ENCODE measurements at regions not wholly inside any gene's neighbourhood (a gene's known extent, or its start where the extent isn't known, plus 50 kb on each side); places are given as distances from the start of the nearest gene placed in this dataset.

- Mint-ChIP-seq H3K27ac (no peak overlapping the region), H3K27me3 (no peaks in the 10 kb centered on the region), H3K4me3 (no peak overlapping the region), H3K9me3 (ENCODE audit: low read depth) (peaks cover 12% of the 10 kb centered on the region), H3K4me1 (no peaks in the 10 kb centered on the region), H3K36me3 (ENCODE audit: low read depth) (no peaks in the 10 kb centered on the region)
- no peak for DNase-seq
- no peak for ATAC-seq
- intact Hi-C loops (cut with DNase I, micrococcal nuclease), result no loop called here
- ChIA-PET CTCF (no interaction called here), POLR2A (no interaction called here)
These were observed 502.3 kb upstream of the ADAMTS9 start for GRCh38 chr3:65190111-65190510.

- DNase-seq, result no peak
- intact Hi-C loops (cut with DNase I, micrococcal nuclease), result no loop called here
- ChIA-PET POLR2A (no interaction called here), CTCF (no interaction called here)
- Mint-ChIP-seq H3K36me3 (ENCODE audit: low read depth) (no peaks in the 10 kb centered on the region), H3K4me3 (no peak overlapping the region), H3K4me1 (no peaks in the 10 kb centered on the region), H3K9me3 (ENCODE audit: low read depth) (peaks cover 10% of the 10 kb centered on the region), H3K27me3 (no peaks in the 10 kb centered on the region), H3K27ac (no peak overlapping the region)
- no peak for ATAC-seq
These were observed 498.5 kb upstream of the ADAMTS9 start for GRCh38 chr3:65186268-65186667.

- no peaks in the 10 kb centered on the region for H3K36me3 Mint-ChIP-seq (ENCODE audit: low read depth)
- intact Hi-C loops (cut with DNase I, micrococcal nuclease), result no loop called here
- peaks cover 4% of the 10 kb centered on the region for H3K9me3 Mint-ChIP-seq (ENCODE audit: low read depth)
- ATAC-seq (no peak), DNase-seq (no peak)
- H3K27me3 Mint-ChIP-seq, result no peaks in the 10 kb centered on the region
- H3K27ac Mint-ChIP-seq, result no peak overlapping the region
- no peak overlapping the region for H3K4me3 Mint-ChIP-seq
- CTCF ChIA-PET, result no interaction called here
- POLR2A ChIA-PET, result no interaction called here
- no peaks in the 10 kb centered on the region for H3K4me1 Mint-ChIP-seq
These were observed 494.9 kb upstream of the ADAMTS9 start for GRCh38 chr3:65182682-65183081.

- ChIA-PET CTCF (no interaction called here), POLR2A (no interaction called here)
- H3K27me3 Mint-ChIP-seq, result no peaks in the 10 kb centered on the region
- H3K9me3 Mint-ChIP-seq (ENCODE audit: low read depth), result peaks cover 4% of the 10 kb centered on the region
- no peaks in the 10 kb centered on the region for H3K4me1 Mint-ChIP-seq
- no peak overlapping the region for H3K4me3 Mint-ChIP-seq
- intact Hi-C loops (cut with DNase I, micrococcal nuclease), result no loop called here
- ATAC-seq, result no peak
- H3K36me3 Mint-ChIP-seq (ENCODE audit: low read depth), result no peaks in the 10 kb centered on the region
- no peak for DNase-seq
- H3K27ac Mint-ChIP-seq, result no peak overlapping the region
These were observed 494.3 kb upstream of the ADAMTS9 start for GRCh38 chr3:65182085-65182484.

- POLR2A ChIA-PET, result no interaction called here
- no peak for DNase-seq
- Mint-ChIP-seq H3K27ac (no peak overlapping the region), H3K27me3 (no peaks in the 10 kb centered on the region), H3K9me3 (ENCODE audit: low read depth) (no peaks in the 10 kb centered on the region), H3K4me1 (no peaks in the 10 kb centered on the region), H3K36me3 (ENCODE audit: low read depth) (no peaks in the 10 kb centered on the region), H3K4me3 (no peak overlapping the region)
- CTCF ChIA-PET, result no interaction called here
- no peak for ATAC-seq
- intact Hi-C loops (cut with DNase I, micrococcal nuclease), result no loop called here
These were observed 493.6 kb upstream of the ADAMTS9 start for GRCh38 chr3:65181391-65181871.

GRCh38 chr3:65178703-65179102 lies 490.9 kb upstream of the ADAMTS9 start:
- ATAC-seq (no peak), DNase-seq (no peak)
- CTCF ChIA-PET, result interaction anchor here (0.8 kb wide), 1 partner anchor 16 kb away, joined by 5 read pairs; no protein-coding TSS in a partner anchor
- Mint-ChIP-seq H3K36me3 (ENCODE audit: low read depth) (no peaks in the 10 kb centered on the region), H3K27ac (no peak overlapping the region), H3K9me3 (ENCODE audit: low read depth) (peaks cover 4% of the 10 kb centered on the region), H3K4me1 (no peaks in the 10 kb centered on the region), H3K27me3 (no peaks in the 10 kb centered on the region), H3K4me3 (no peak overlapping the region)
- intact Hi-C loops (cut with DNase I, micrococcal nuclease), result no loop called here
- POLR2A ChIA-PET, result no interaction called here

GRCh38 chr3:65177960-65178376 lies 490.2 kb upstream of the ADAMTS9 start:
- Mint-ChIP-seq H3K4me3 (no peak overlapping the region), H3K36me3 (ENCODE audit: low read depth) (no peaks in the 10 kb centered on the region), H3K9me3 (ENCODE audit: low read depth) (peaks cover 4% of the 10 kb centered on the region), H3K27me3 (no peaks in the 10 kb centered on the region), H3K27ac (no peak overlapping the region), H3K4me1 (no peaks in the 10 kb centered on the region)
- ATAC-seq, result no peak
- intact Hi-C loops (cut with DNase I, micrococcal nuclease), result no loop called here
- POLR2A ChIA-PET, result no interaction called here
- CTCF ChIA-PET, result no interaction called here
- DNase-seq, result no peak

- ATAC-seq (no peak), DNase-seq (no peak)
- peaks cover 8% of the 10 kb centered on the region for H3K9me3 Mint-ChIP-seq (ENCODE audit: low read depth)
- H3K27ac Mint-ChIP-seq, result no peak overlapping the region
- POLR2A ChIA-PET, result no interaction called here
- CTCF ChIA-PET, result interaction anchor here (0.9 kb wide), 1 partner anchor 1766 kb away, joined by 3 read pairs; no protein-coding TSS in a partner anchor
- H3K4me3 Mint-ChIP-seq, result no peak overlapping the region
- intact Hi-C loops (cut with DNase I, micrococcal nuclease), result no loop called here
- peaks cover 3% of the 10 kb centered on the region for H3K27me3 Mint-ChIP-seq
- H3K4me1 Mint-ChIP-seq, result no peaks in the 10 kb centered on the region
- no peaks in the 10 kb centered on the region for H3K36me3 Mint-ChIP-seq (ENCODE audit: low read depth)
These were observed 486.9 kb upstream of the ADAMTS9 start for GRCh38 chr3:65174713-65175112.

- no peaks in the 10 kb centered on the region for H3K4me1 Mint-ChIP-seq
- DNase-seq (no peak), ATAC-seq (no peak)
- ChIA-PET POLR2A (no interaction called here), CTCF (interaction anchor here (0.9 kb wide), 1 partner anchor 1766 kb away, joined by 3 read pairs; no protein-coding TSS in a partner anchor)
- H3K4me3 Mint-ChIP-seq, result no peak overlapping the region
- H3K27ac Mint-ChIP-seq, result no peak overlapping the region
- H3K9me3 Mint-ChIP-seq (ENCODE audit: low read depth), result peaks cover 8% of the 10 kb centered on the region
- H3K36me3 Mint-ChIP-seq (ENCODE audit: low read depth), result no peaks in the 10 kb centered on the region
- H3K27me3 Mint-ChIP-seq, result peaks cover 3% of the 10 kb centered on the region
- intact Hi-C loops (cut with DNase I, micrococcal nuclease), result no loop called here
These were observed 486.0 kb upstream of the ADAMTS9 start for GRCh38 chr3:65173841-65174240.

GRCh38 chr3:65172209-65172608 lies 484.4 kb upstream of the ADAMTS9 start:
- DNase-seq (no peak), ATAC-seq (no peak)
- H3K27ac Mint-ChIP-seq, result no peak overlapping the region
- ChIA-PET POLR2A (no interaction called here), CTCF (no interaction called here)
- no peaks in the 10 kb centered on the region for H3K4me1 Mint-ChIP-seq
- H3K4me3 Mint-ChIP-seq, result no peak overlapping the region
- no peaks in the 10 kb centered on the region for H3K36me3 Mint-ChIP-seq (ENCODE audit: low read depth)
- peaks cover 3% of the 10 kb centered on the region for H3K27me3 Mint-ChIP-seq
- intact Hi-C loops (cut with DNase I, micrococcal nuclease), result no loop called here
- peaks cover 11% of the 10 kb centered on the region for H3K9me3 Mint-ChIP-seq (ENCODE audit: low read depth)

GRCh38 chr3:65170390-65171042 lies 482.7 kb upstream of the ADAMTS9 start:
- DNase-seq (no peak), ATAC-seq (no peak)
- intact Hi-C loops (cut with DNase I, micrococcal nuclease), result no loop called here
- Mint-ChIP-seq H3K27me3 (peaks cover 3% of the 10 kb centered on the region), H3K36me3 (ENCODE audit: low read depth) (no peaks in the 10 kb centered on the region), H3K27ac (no peak overlapping the region), H3K4me3 (no peak overlapping the region), H3K4me1 (no peaks in the 10 kb centered on the region), H3K9me3 (ENCODE audit: low read depth) (peaks cover 10% of the 10 kb centered on the region)
- ChIA-PET POLR2A (no interaction called here), CTCF (interaction anchor here (0.5 kb wide), 1 partner anchor 293 kb away, joined by 4 read pairs; no protein-coding TSS in a partner anchor)

- H3K36me3 Mint-ChIP-seq (ENCODE audit: low read depth), result no peaks in the 10 kb centered on the region
- intact Hi-C loops (cut with DNase I, micrococcal nuclease), result no loop called here
- no peaks in the 10 kb centered on the region for H3K4me1 Mint-ChIP-seq
- H3K4me3 Mint-ChIP-seq, result no peak overlapping the region
- ChIA-PET POLR2A (no interaction called here), CTCF (no interaction called here)
- H3K9me3 Mint-ChIP-seq (ENCODE audit: low read depth), result peaks cover 10% of the 10 kb centered on the region
- DNase-seq, result no peak
- H3K27ac Mint-ChIP-seq, result no peak overlapping the region
- ATAC-seq, result no peak
- H3K27me3 Mint-ChIP-seq, result peaks cover 3% of the 10 kb centered on the region
These were observed 482.2 kb upstream of the ADAMTS9 start for GRCh38 chr3:65169961-65170360.
